ENCODE measurements at regions not wholly inside any gene's neighbourhood (a gene's known extent, or its start where the extent isn't known, plus 50 kb on each side); places are given as distances from the start of the nearest gene placed in this dataset.
"Not testable (repeated sequence)": the region's sequence is repeated elsewhere in the genome, so short reads cannot be mapped to it uniquely, and the experiment has no call there.

DNA sequence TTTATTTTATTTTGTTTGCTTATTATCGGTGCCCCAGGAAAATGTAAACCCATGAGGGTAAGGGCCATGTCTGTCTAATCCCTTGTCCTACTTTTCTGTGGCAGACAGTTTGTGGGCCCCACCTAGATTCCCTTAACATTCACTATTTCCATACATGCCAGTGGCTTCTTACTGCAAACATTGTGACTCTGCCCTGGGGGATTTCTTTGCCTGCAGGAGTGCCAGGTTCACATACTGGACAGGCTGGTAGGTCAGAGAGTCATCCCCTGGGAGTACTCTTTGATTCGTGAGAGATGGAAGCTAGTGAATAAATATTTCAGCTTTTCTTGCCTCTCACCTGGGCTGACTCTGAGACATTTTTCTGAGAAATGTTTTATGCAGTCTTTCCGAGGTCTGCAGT, 122.8 kb upstream of the TBX5 start:
- Histone ChIP-seq H3K27me3 (ENCODE audit: insufficient read depth, low read depth, low read length) (no peaks in the 10 kb centered on the region), H3K27ac (ENCODE audit: low read length) (no peak overlapping the region), H3K9me2 (ENCODE audit: insufficient read depth, low read length) (no peaks in the 10 kb centered on the region), H3F3A (ENCODE audit: insufficient read depth, low read length, poor library complexity, severe bottlenecking) (no peaks in the 10 kb centered on the region), H3K4me2 (ENCODE audit: low read length) (no peak overlapping the region), H3K4me3 (ENCODE audit: low read length) (no peak overlapping the region), H2AFZ (ENCODE audit: low read depth, low read length) (no peak overlapping the region), H3K36me3 (ENCODE audit: insufficient read depth, low read length) (no peaks in the 10 kb centered on the region), H4K20me1 (ENCODE audit: insufficient read depth) (no peaks in the 10 kb centered on the region), H3K9ac (ENCODE audit: low read length) (no peak overlapping the region), H3K79me2 (replicated peaks; ENCODE audit: insufficient read depth, low read length) (no peaks in the 10 kb centered on the region), H3K9me3 (ENCODE audit: low read length) (no peaks in the 10 kb centered on the region)
- no peak for TF ChIP-seq CTCF (IDR thresholded peaks at IDR 0.05; ENCODE audit: poor library complexity, severe bottlenecking)
- TF ChIP-seq, protein P1, sequence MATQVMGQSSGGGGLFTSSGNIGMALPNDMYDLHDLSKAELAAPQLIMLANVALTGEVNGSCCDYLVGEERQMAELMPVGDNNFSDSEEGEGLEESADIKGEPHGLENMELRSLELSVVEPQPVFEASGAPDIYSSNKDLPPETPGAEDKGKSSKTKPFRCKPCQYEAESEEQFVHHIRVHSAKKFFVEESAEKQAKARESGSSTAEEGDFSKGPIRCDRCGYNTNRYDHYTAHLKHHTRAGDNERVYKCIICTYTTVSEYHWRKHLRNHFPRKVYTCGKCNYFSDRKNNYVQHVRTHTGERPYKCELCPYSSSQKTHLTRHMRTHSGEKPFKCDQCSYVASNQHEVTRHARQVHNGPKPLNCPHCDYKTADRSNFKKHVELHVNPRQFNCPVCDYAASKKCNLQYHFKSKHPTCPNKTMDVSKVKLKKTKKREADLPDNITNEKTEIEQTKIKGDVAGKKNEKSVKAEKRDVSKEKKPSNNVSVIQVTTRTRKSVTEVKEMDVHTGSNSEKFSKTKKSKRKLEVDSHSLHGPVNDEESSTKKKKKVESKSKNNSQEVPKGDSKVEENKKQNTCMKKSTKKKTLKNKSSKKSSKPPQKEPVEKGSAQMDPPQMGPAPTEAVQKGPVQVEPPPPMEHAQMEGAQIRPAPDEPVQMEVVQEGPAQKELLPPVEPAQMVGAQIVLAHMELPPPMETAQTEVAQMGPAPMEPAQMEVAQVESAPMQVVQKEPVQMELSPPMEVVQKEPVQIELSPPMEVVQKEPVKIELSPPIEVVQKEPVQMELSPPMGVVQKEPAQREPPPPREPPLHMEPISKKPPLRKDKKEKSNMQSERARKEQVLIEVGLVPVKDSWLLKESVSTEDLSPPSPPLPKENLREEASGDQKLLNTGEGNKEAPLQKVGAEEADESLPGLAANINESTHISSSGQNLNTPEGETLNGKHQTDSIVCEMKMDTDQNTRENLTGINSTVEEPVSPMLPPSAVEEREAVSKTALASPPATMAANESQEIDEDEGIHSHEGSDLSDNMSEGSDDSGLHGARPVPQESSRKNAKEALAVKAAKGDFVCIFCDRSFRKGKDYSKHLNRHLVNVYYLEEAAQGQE (IDR thresholded peaks at IDR 0.05; ENCODE audit: borderline replicate concordance), result no peak
- no peak for TF ChIP-seq POLR2AphosphoS5 (IDR thresholded peaks at IDR 0.05)
- TF ChIP-seq SMC3 (conservative IDR thresholded peaks at IDR 0.05; ENCODE audit: poor library complexity), result no peak
- no peak for TF ChIP-seq EP300 (conservative IDR thresholded peaks at IDR 0.05; ENCODE audit: poor library complexity, severe bottlenecking)
- no peak for TF ChIP-seq RAD21 (conservative IDR thresholded peaks at IDR 0.05)
- no peak for TF ChIP-seq MXI1 (conservative IDR thresholded peaks at IDR 0.05; ENCODE audit: poor library complexity, severe bottlenecking)
- no peak for TF ChIP-seq EZH2 (IDR thresholded peaks at IDR 0.05; ENCODE audit: borderline replicate concordance, insufficient read depth, low read length, poor library complexity, severe bottlenecking)
- TF ChIP-seq TAF1 (IDR thresholded peaks at IDR 0.05; ENCODE audit: low read depth), result no peak

DNA sequence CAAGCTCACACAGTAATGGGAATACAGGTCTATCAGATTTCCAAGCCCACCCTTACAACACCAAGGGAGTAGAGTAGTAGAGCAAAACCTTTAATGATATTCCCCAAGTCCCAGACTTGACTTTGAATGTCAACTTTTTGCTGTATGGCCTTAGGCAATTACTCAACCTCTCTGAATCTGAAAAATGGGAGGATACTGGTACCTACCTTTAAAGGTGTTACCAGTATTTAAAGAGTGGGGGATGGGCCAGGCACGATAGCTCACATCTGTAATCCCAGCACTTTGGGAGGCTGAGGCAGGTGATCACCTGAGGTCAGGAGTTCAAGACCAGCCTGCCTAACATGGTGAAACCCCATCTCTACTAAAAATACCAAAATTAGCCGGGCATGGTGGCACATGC, 115.2 kb upstream of the TBX5 start:
- H3K27ac ChIP-seq (ENCODE audit: low read length); H3K4me2 ChIP-seq (ENCODE audit: low read length); H2AFZ ChIP-seq (ENCODE audit: low read depth, low read length); H3F3A ChIP-seq (ENCODE audit: insufficient read depth, low read length, poor library complexity, severe bottlenecking); H3K27me3 ChIP-seq (ENCODE audit: insufficient read depth, low read depth, low read length); H3K9me3 ChIP-seq (ENCODE audit: low read length); H3K4me3 ChIP-seq (ENCODE audit: low read length); H4K20me1 ChIP-seq (ENCODE audit: insufficient read depth); H3K79me2 ChIP-seq (replicated peaks; ENCODE audit: insufficient read depth, low read length); H3K9ac ChIP-seq (ENCODE audit: low read length); H3K9me2 ChIP-seq (ENCODE audit: insufficient read depth, low read length); H3K36me3 ChIP-seq (ENCODE audit: insufficient read depth, low read length): not testable (repeated sequence)

DNA sequence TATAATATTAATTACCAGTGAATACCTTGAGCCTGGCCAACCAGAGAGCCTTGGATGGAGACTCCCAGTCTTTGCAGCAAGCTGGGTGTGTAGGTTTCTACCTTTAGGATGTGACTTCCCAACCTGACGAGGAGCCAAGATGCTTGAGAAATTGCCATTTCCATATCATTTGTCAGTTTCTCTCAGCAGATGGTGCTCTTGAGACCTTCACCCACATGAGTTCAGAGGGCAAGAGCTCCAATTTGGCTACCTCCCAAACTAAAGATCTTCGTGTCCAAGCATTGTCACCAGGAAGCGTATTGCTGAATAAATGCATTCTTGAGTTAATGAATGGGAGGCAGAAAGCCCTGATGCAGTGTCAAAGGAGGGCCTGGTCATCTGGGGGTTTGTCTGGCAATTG, 106.4 kb upstream of the TBX5 start:
- no peaks in the 10 kb centered on the region for H3K27me3 ChIP-seq (ENCODE audit: insufficient read depth, low read depth, low read length)
- H3K9ac ChIP-seq (ENCODE audit: low read length), result no peak overlapping the region
- no peaks in the 10 kb centered on the region for H4K20me1 ChIP-seq (ENCODE audit: insufficient read depth)
- H3K36me3 ChIP-seq (ENCODE audit: insufficient read depth, low read length), result no peaks in the 10 kb centered on the region
- no peaks in the 10 kb centered on the region for H3K79me2 ChIP-seq (replicated peaks; ENCODE audit: insufficient read depth, low read length)
- no peak overlapping the region for H3K4me3 ChIP-seq (ENCODE audit: low read length)
- H3F3A ChIP-seq (ENCODE audit: insufficient read depth, low read length, poor library complexity, severe bottlenecking), result no peaks in the 10 kb centered on the region
- H3K9me3 ChIP-seq (ENCODE audit: low read length), result no peaks in the 10 kb centered on the region
- no peak overlapping the region for H3K4me2 ChIP-seq (ENCODE audit: low read length)
- H2AFZ ChIP-seq (ENCODE audit: low read depth, low read length), result no peak overlapping the region
- H3K9me2 ChIP-seq (ENCODE audit: insufficient read depth, low read length), result no peaks in the 10 kb centered on the region
- H3K27ac ChIP-seq (ENCODE audit: low read length), result no peak overlapping the region
- TF ChIP-seq EP300 (conservative IDR thresholded peaks at IDR 0.05; ENCODE audit: poor library complexity, severe bottlenecking) (no peak), RAD21 (conservative IDR thresholded peaks at IDR 0.05) (no peak), POLR2AphosphoS5 (IDR thresholded peaks at IDR 0.05) (no peak), EZH2 (IDR thresholded peaks at IDR 0.05; ENCODE audit: borderline replicate concordance, insufficient read depth, low read length, poor library complexity, severe bottlenecking) (no peak), SMC3 (conservative IDR thresholded peaks at IDR 0.05; ENCODE audit: poor library complexity) (no peak), CTCF (IDR thresholded peaks at IDR 0.05; ENCODE audit: poor library complexity, severe bottlenecking) (no peak), TAF1 (IDR thresholded peaks at IDR 0.05; ENCODE audit: low read depth) (no peak), MXI1 (conservative IDR thresholded peaks at IDR 0.05; ENCODE audit: poor library complexity, severe bottlenecking) (no peak)
- TF ChIP-seq, protein P1 (IDR thresholded peaks at IDR 0.05; ENCODE audit: borderline replicate concordance), result no peak
